AG09309 (cell line): ENCODE measurements at regions not wholly inside any gene's neighbourhood (a gene's known extent, or its start where the extent isn't known, plus 50 kb on each side); places are given as distances from the start of the nearest gene placed in this dataset.

Experiments used
- DNase-seq: peaks from one replicate; pipeline ENCODE4 v3.0.0-alpha.2; 2010; ENCODE audit warnings: low read depth
- H3K4me3 ChIP-seq: 2 replicates; pipeline ENCODE4 v1.5.1; 2011; ENCODE audit warnings: mild to moderate bottlenecking, low read depth, low read length, moderate library complexity; ENCODE audit not compliant: control insufficient read depth
- CTCF ChIP-seq: IDR thresholded peaks from 2 replicates; pipeline ENCODE4 v1.5.1; 2011; ENCODE audit warnings: mild to moderate bottlenecking, low read depth, low read length, inconsistent platforms; ENCODE audit not compliant: insufficient read depth, control insufficient read depth; ENCODE audit errors: missing control alignments

- peak; percentile 35 for DNase-seq
- H3K4me3 ChIP-seq, result no peak overlapping the region
- TF ChIP-seq CTCF, result no peak
Observed at GRCh38 chr2:175742367-175742766, 259.7 kb downstream of the LNPK start.

GRCh38 chr2:175741164-175741563 lies 260.9 kb downstream of the LNPK start:
- TF ChIP-seq CTCF, result no peak
- no peak for DNase-seq

GRCh38 chr2:175737722-175738361 lies 264.2 kb downstream of the LNPK start:
- no peak for TF ChIP-seq CTCF
- DNase-seq, result no peak

More at GRCh38 chr2:175741164-175741563, 260.9 kb downstream of the LNPK start:
- H3K4me3 ChIP-seq, result no peak overlapping the region

GRCh38 chr2:175734686-175735085 lies 267.4 kb downstream of the LNPK start:
- H3K4me3 ChIP-seq, result no peak overlapping the region
- no peak for DNase-seq
- TF ChIP-seq CTCF, result no peak

More at GRCh38 chr2:175737722-175738361, 264.2 kb downstream of the LNPK start:
- no peak overlapping the region for H3K4me3 ChIP-seq

- TF ChIP-seq CTCF, result no peak
- H3K4me3 ChIP-seq, result no peak overlapping the region
- DNase-seq, result no peak
Observed at GRCh38 chr2:175732531-175732930, 269.5 kb downstream of the LNPK start.

GRCh38 chr2:175730050-175730449 lies 272.0 kb downstream of the LNPK start:
- no peak for DNase-seq
- no peak overlapping the region for H3K4me3 ChIP-seq
- no peak for TF ChIP-seq CTCF
